Keratinocyte (primary cell): ENCODE measurements at regions not wholly inside any gene's neighbourhood (a gene's known extent, or its start where the extent isn't known, plus 50 kb on each side); places are given as distances from the start of the nearest gene placed in this dataset.

Source experiments
- DNase-seq: peaks from one replicate; pipeline ENCODE4 v3.0.0-alpha.2; 2011; ENCODE audit warnings: low read depth, missing footprints, low spot score
- FAIRE-seq: peaks from 2 replicates; lab custom pipeline; 2011; peaks lifted over from hg19 to GRCh38; lab: Jason Lieb, UNC
- H2AFZ ChIP-seq: 2 replicates; pipeline ENCODE4 v1.6.0; 2012; ENCODE audit warnings: low read length, control low read depth, inconsistent platforms; ENCODE audit not compliant: control insufficient read depth
- H3K27ac ChIP-seq: 2 replicates; pipeline ENCODE4 v1.5.1; 2011; ENCODE audit warnings: low read length; ENCODE audit not compliant: control insufficient read depth, insufficient read depth
- H3K27me3 ChIP-seq: 3 replicates; pipeline ENCODE4 v1.6.0; 2011; ENCODE audit warnings: low read length; ENCODE audit not compliant: control insufficient read depth, insufficient read depth; ENCODE audit errors: extremely low read depth
- H3K36me3 ChIP-seq, 2 experiments: 2 replicates in 1 of 2; 3 replicates in 1 of 2; pipeline ENCODE4 v1.5.1; 2011; ENCODE audit warnings: low read length in 2 of 2, mild to moderate bottlenecking in 1 of 2; ENCODE audit not compliant: control insufficient read depth in 2 of 2, insufficient read depth in 2 of 2; ENCODE audit errors: extremely low read depth in 1 of 2
- H3K4me1 ChIP-seq: 3 replicates; pipeline ENCODE4 v1.5.1; 2011; ENCODE audit warnings: low read length; ENCODE audit not compliant: control insufficient read depth, insufficient read depth; ENCODE audit errors: extremely low read depth
- H3K4me2 ChIP-seq: 3 replicates; pipeline ENCODE4 v1.6.0; 2011; ENCODE audit warnings: low read depth, low read length; ENCODE audit not compliant: control insufficient read depth, insufficient read depth; ENCODE audit errors: extremely low read depth
- H3K4me3 ChIP-seq, 3 experiments: fragments of 200-600 bp in 1 of 3; sonication (generic) in 1 of 3; 2 replicates in 2 of 3; 3 replicates in 1 of 3; pipeline ENCODE4 v1.5.1; 2011 to 2016; ENCODE audit warnings: low read length in 3 of 3, mild to moderate bottlenecking in 3 of 3, control low read depth in 2 of 3, inconsistent platforms in 1 of 3, low read depth in 1 of 3, mixed read lengths in 1 of 3, mixed run types in 1 of 3, moderate library complexity in 1 of 3; ENCODE audit not compliant: control insufficient read depth in 2 of 3, insufficient read depth in 2 of 3; ENCODE audit errors: extremely low read depth in 1 of 3
- H3K79me2 ChIP-seq: 2 replicates; pipeline ENCODE4 v1.6.0; 2012; ENCODE audit warnings: low read length; ENCODE audit not compliant: control insufficient read depth, insufficient read depth
- H3K9ac ChIP-seq: 3 replicates; pipeline ENCODE4 v1.6.0; 2011; ENCODE audit warnings: low read length; ENCODE audit not compliant: control insufficient read depth, insufficient read depth; ENCODE audit errors: extremely low read depth
- H3K9me1 ChIP-seq: 3 replicates; pipeline ENCODE4 v1.6.0; 2011; ENCODE audit warnings: low read length; ENCODE audit not compliant: control insufficient read depth, insufficient read depth; ENCODE audit errors: extremely low read depth
- H3K9me3 ChIP-seq: 2 replicates; pipeline ENCODE4 v1.5.1; 2012; ENCODE audit warnings: low read depth, low read length; ENCODE audit not compliant: control insufficient read depth
- H4K20me1 ChIP-seq: 3 replicates; pipeline ENCODE4 v1.6.0; 2011; ENCODE audit warnings: low read length; ENCODE audit not compliant: control insufficient read depth, insufficient read depth; ENCODE audit errors: extremely low read depth
- EZH2 ChIP-seq: IDR thresholded peaks from one replicate; pipeline ENCODE4 v1.6.1; 2012; ENCODE audit warnings: inconsistent platforms, mild to moderate bottlenecking, low read length, moderate library complexity
- dilution Hi-C: fragments of 300-500 bp; cut with MboI; formaldehyde crosslinking; loops from one replicate; pipeline ENCODE4 v1.7.0; 2020; ENCODE audit warnings: low sequenced_read_pairs; ENCODE audit not compliant: extremely low pct_ligation_motif_present
- TF ChIP-seq, protein P1 (sequence below), 3 experiments: IDR thresholded peaks in 1 of 3; conservative IDR thresholded peaks in 1 of 3; optimal IDR thresholded peaks in 1 of 3; 2 replicates in 2 of 3; 3 replicates in 1 of 3; pipeline versions ENCODE3 to v1.5.1; 2011; ENCODE audit warnings: low read length in 3 of 3, mild to moderate bottlenecking in 3 of 3, moderate library complexity in 2 of 3, control low read depth in 1 of 3, inconsistent platforms in 1 of 3; ENCODE audit not compliant: insufficient read depth in 2 of 3; ENCODE audit errors: extremely low read depth in 1 of 3

DNA sequence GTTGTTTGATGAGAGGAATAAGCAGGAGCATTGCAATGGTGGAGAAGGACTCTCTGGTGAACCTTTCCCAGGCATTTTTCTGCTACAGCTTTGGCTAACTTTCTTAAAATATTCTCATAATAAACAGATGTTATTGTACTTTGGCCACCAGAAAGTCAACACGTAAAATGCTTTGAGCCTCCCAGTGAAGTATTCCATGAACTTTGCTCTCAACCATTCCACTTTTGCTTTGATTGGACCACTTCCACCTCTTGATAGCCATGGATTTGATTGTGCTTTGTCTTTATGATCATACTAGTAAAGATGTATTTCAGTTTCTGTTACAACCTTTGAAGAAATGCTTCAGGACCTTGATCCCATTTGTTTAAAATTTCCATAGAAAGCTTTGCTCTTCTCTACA lies 241.1 kb downstream of the TENT5A start:
- FAIRE-seq (no peak), DNase-seq (no peak)
- no peaks in the 10 kb centered on the region for H3K9me1 ChIP-seq
- no peak overlapping the region for H2AFZ ChIP-seq
- no peak overlapping the region for H3K27ac ChIP-seq
- H3K27me3 ChIP-seq = no peaks in the 10 kb centered on the region
- no peaks in the 10 kb centered on the region for H3K36me3 ChIP-seq
- no peak for TF ChIP-seq EZH2
- TF ChIP-seq, protein P1, sequence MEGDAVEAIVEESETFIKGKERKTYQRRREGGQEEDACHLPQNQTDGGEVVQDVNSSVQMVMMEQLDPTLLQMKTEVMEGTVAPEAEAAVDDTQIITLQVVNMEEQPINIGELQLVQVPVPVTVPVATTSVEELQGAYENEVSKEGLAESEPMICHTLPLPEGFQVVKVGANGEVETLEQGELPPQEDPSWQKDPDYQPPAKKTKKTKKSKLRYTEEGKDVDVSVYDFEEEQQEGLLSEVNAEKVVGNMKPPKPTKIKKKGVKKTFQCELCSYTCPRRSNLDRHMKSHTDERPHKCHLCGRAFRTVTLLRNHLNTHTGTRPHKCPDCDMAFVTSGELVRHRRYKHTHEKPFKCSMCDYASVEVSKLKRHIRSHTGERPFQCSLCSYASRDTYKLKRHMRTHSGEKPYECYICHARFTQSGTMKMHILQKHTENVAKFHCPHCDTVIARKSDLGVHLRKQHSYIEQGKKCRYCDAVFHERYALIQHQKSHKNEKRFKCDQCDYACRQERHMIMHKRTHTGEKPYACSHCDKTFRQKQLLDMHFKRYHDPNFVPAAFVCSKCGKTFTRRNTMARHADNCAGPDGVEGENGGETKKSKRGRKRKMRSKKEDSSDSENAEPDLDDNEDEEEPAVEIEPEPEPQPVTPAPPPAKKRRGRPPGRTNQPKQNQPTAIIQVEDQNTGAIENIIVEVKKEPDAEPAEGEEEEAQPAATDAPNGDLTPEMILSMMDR (optimal IDR thresholded peaks at IDR 0.05 in 1 of 3, IDR thresholded peaks at IDR 0.05 in 1 of 3, conservative IDR thresholded peaks at IDR 0.05 in 1 of 3; ENCODE audit: extremely low read depth in 1 of 3, insufficient read depth in 2 of 3, low read length in 3 of 3) = no peak
- H3K4me3 ChIP-seq = no peak overlapping the region
- no peak overlapping the region for H3K9ac ChIP-seq
- dilution Hi-C loops = no loop called here
- no peaks in the 10 kb centered on the region for H3K4me1 ChIP-seq
- H3K79me2 ChIP-seq = no peaks in the 10 kb centered on the region
- no peaks in the 10 kb centered on the region for H3K9me3 ChIP-seq
- no peaks in the 10 kb centered on the region for H4K20me1 ChIP-seq
- H3K4me2 ChIP-seq = no peak overlapping the region

DNA sequence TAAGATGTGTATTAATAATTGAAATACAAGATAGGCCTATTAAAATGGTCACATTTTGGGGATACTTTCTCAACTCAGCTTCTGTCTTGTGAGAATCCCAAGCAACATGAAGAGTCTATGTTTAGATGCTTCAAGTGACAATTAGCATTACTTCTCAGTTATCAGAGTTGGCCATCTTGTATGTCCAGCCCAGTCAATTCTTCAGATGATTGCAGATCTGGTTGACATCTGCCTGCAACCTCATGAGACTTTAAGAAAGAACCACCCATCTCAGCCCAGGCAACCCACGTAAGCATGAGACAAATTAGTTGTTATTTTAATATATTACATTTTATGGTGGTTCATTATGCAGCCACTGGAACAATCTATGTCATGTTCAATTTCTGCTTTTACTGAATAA lies 256.5 kb downstream of the TENT5A start:
- Histone ChIP-seq H3K9me1 (no peaks in the 10 kb centered on the region), H2AFZ (no peak overlapping the region), H3K9me3 (no peaks in the 10 kb centered on the region), H3K27ac (no peak overlapping the region), H3K27me3 (no peaks in the 10 kb centered on the region), H3K79me2 (no peaks in the 10 kb centered on the region), H3K36me3 (no peaks in the 10 kb centered on the region), H4K20me1 (no peaks in the 10 kb centered on the region), H3K9ac (no peak overlapping the region), H3K4me3 (no peak overlapping the region), H3K4me1 (no peaks in the 10 kb centered on the region), H3K4me2 (no peak overlapping the region)
- DNase-seq = no peak
- dilution Hi-C loops = no loop called here
- FAIRE-seq = no peak
- TF ChIP-seq, protein P1 (optimal IDR thresholded peaks at IDR 0.05 in 1 of 3, IDR thresholded peaks at IDR 0.05 in 1 of 3, conservative IDR thresholded peaks at IDR 0.05 in 1 of 3; ENCODE audit: extremely low read depth in 1 of 3, insufficient read depth in 2 of 3, low read length in 3 of 3) = no peak
- TF ChIP-seq EZH2 = no peak
